SK-N-SH (cell line): ENCODE measurements at regions not wholly inside any gene's neighbourhood (a gene's known extent, or its start where the extent isn't known, plus 50 kb on each side); places are given as distances from the start of the nearest gene placed in this dataset.

Experiments
- CTCF ChIA-PET: fragments of 300-600, 350-600 bp; formaldehyde crosslinking; extraction: SDS; loops from one replicate; lab custom pipeline; 2021; lab: Yijun Ruan, JAX
- POLR2A ChIA-PET: fragments of 350-600 bp; sonication (Branson Sonifier 250); formaldehyde crosslinking; extraction: SDS; loops from one replicate; lab custom pipeline; 2020; ENCODE audit warnings: antibody characterized with exemption, inconsistent platforms; lab: Yijun Ruan, JAX
- DNase-seq: peaks from one replicate; pipeline ENCODE4 v3.0.0; 2012
- H2AFZ ChIP-seq: fragments of 200-600 bp; sonication (generic); 2 replicates; pipeline ENCODE4 v1.8.1; 2016; ENCODE audit warnings: antibody characterized with exemption, mild to moderate bottlenecking, low read depth
- H3F3A ChIP-seq: fragments of 200-600 bp; sonication (generic); replicated peaks from 2 replicates; pipeline ENCODE3; 2016; ENCODE audit warnings: antibody characterized with exemption, mild to moderate bottlenecking; ENCODE audit not compliant: insufficient read depth
- H3K27ac ChIP-seq, 2 experiments: fragments of 200-500 bp in 1 of 2; fragments of 200-600 bp in 1 of 2; sonication (Bioruptor generic) in 1 of 2; sonication (generic), shearing (Covaris generic) in 1 of 2; 2 replicates each; pipeline versions ENCODE4 v1.5.1 to v1.6.1; 2014 to 2016; ENCODE audit warnings: low read depth in 2 of 2, inconsistent platforms in 1 of 2, low read length in 1 of 2, mild to moderate bottlenecking in 1 of 2, mixed read lengths in 1 of 2
- H3K27me3 ChIP-seq: fragments of 200-600 bp; sonication (generic), shearing (Covaris generic); 2 replicates; pipeline ENCODE4 v1.6.1; 2016; ENCODE audit warnings: mixed run types; ENCODE audit not compliant: insufficient read depth
- H3K36me3 ChIP-seq, 2 experiments: fragments of 200-500 bp in 1 of 2; fragments of 200-600 bp in 1 of 2; sonication (Bioruptor generic) in 1 of 2; sonication (generic) in 1 of 2; replicated peaks in 1 of 2; 2 replicates each; pipeline versions ENCODE3 to v1.5.1; 2014 to 2016; ENCODE audit warnings: low read length in 1 of 2, mild to moderate bottlenecking in 1 of 2; ENCODE audit not compliant: insufficient read depth in 2 of 2, control insufficient read depth in 1 of 2
- H3K4me1 ChIP-seq, 2 experiments: fragments of 200-500 bp in 1 of 2; fragments of 200-600 bp in 1 of 2; sonication (Bioruptor generic) in 1 of 2; sonication (generic), shearing (Covaris generic) in 1 of 2; 2 replicates each; pipeline versions ENCODE4 v1.5.1 to v1.6.1; 2014 to 2016; ENCODE audit warnings: low read depth in 1 of 2, low read length in 1 of 2, mixed run types in 1 of 2; ENCODE audit not compliant: insufficient read depth in 2 of 2, control insufficient read depth in 1 of 2
- H3K4me2 ChIP-seq: fragments of 200-600 bp; sonication (generic), shearing (Covaris generic); 2 replicates; pipeline ENCODE4 v1.6.1; 2017; ENCODE audit warnings: mixed run types
- H3K4me3 ChIP-seq, 2 experiments: fragments of 200-500 bp in 1 of 2; fragments of 200-600 bp in 1 of 2; sonication (Bioruptor generic) in 1 of 2; sonication (generic), shearing (Covaris generic) in 1 of 2; 2 replicates each; pipeline versions ENCODE4 v1.5.1 to v1.8.1; 2014 to 2016; ENCODE audit warnings: low read depth in 2 of 2, inconsistent platforms in 1 of 2, low read length in 1 of 2, mild to moderate bottlenecking in 1 of 2, mixed read lengths in 1 of 2, moderate library complexity in 1 of 2
- H3K79me2 ChIP-seq: fragments of 200-600 bp; sonication (generic); 2 replicates; pipeline ENCODE4 v1.8.1; 2017; ENCODE audit warnings: mild to moderate bottlenecking; ENCODE audit not compliant: insufficient read depth
- H3K9ac ChIP-seq: fragments of 200-600 bp; sonication (generic); 2 replicates; pipeline ENCODE4 v1.6.1; 2017; ENCODE audit warnings: mixed run types
- H3K9me2 ChIP-seq: fragments of 200-600 bp; sonication (generic); 2 replicates; pipeline ENCODE4 v1.6.1; 2017; ENCODE audit warnings: mixed run types
- H3K9me3 ChIP-seq: fragments of 200-600 bp; sonication (generic); 2 replicates; pipeline ENCODE4 v1.6.1; 2017; ENCODE audit warnings: mixed run types, mild to moderate bottlenecking, moderate library complexity
- H4K20me1 ChIP-seq: fragments of 200-600 bp; sonication (generic); 2 replicates; pipeline ENCODE4 v1.6.1; 2017; ENCODE audit warnings: mild to moderate bottlenecking, mixed run types; ENCODE audit not compliant: insufficient read depth
- FOSL2 ChIP-seq: IDR thresholded peaks from 2 replicates; pipeline ENCODE4 v1.4.0; 2012; ENCODE audit warnings: low read depth, mild to moderate bottlenecking, moderate library complexity, borderline replicate concordance
- GABPA ChIP-seq: IDR thresholded peaks from 2 replicates; pipeline ENCODE4 v1.4.0; 2012; ENCODE audit warnings: low read depth, mild to moderate bottlenecking
- RFX5 ChIP-seq: IDR thresholded peaks from 2 replicates; pipeline ENCODE4 v1.6.1; 2012; ENCODE audit warnings: mild to moderate bottlenecking, improper control_type of control experiment, low read length
- RXRA ChIP-seq: IDR thresholded peaks from 2 replicates; pipeline ENCODE4 v1.4.0; 2012; ENCODE audit warnings: low read depth, mild to moderate bottlenecking, borderline replicate concordance
- SMC3 ChIP-seq: IDR thresholded peaks from 2 replicates; pipeline ENCODE4 v1.6.1; 2012; ENCODE audit warnings: low read depth, low read length, improper control_type of control experiment
- TCF12 ChIP-seq: IDR thresholded peaks from 2 replicates; pipeline ENCODE4 v1.4.0; 2012
- TEAD4 ChIP-seq: IDR thresholded peaks from 2 replicates; pipeline ENCODE4 v1.4.0; 2012; ENCODE audit warnings: mild to moderate bottlenecking, borderline replicate concordance; ENCODE audit not compliant: insufficient read depth
- WGBS: methylation state at CpG from one replicate; pipeline ENCODE4 v1.1.6; 2017; ENCODE audit warnings: low lambda C conversion rate; 5-methylcytosine and 5-hydroxymethylcytosine counted together
- TF ChIP-seq, protein P1 (sequence below): IDR thresholded peaks from 2 replicates; pipeline ENCODE4 v1.6.1; 2012; ENCODE audit warnings: mild to moderate bottlenecking, low read depth, low read length, moderate library complexity
- TF ChIP-seq, protein P2 (sequence below): fragments of 150-350 bp; IDR thresholded peaks from 2 replicates; pipeline ENCODE4 v1.6.1; 2017; ENCODE audit warnings: antibody characterized with exemption, low read length, low read depth, borderline replicate concordance

GRCh38 chr4:130043732-130044160 is 947.8 kb downstream of the C4orf33 start:
- Histone ChIP-seq H3K4me1 (no peaks in the 10 kb centered on the region), H3F3A (no peaks in the 10 kb centered on the region), H3K4me3 (no peak overlapping the region), H3K36me3 (no peaks in the 10 kb centered on the region), H4K20me1 (no peaks in the 10 kb centered on the region), H3K79me2 (no peaks in the 10 kb centered on the region), H3K27me3 (no peaks in the 10 kb centered on the region), H2AFZ (no peak overlapping the region), H3K9ac (no peak overlapping the region), H3K9me2 (no peaks in the 10 kb centered on the region), H3K9me3 (no peaks in the 10 kb centered on the region), H3K27ac (peak overlapping the region in 1 of 2 experiments; percentile 25; a peak in 1 of 4 replicates), H3K4me2 (peak overlapping the region; percentile 0; the same call in 1 of the 2 replicates)
- ChIA-PET POLR2A (no interaction called here), CTCF (no interaction called here)
- TF ChIP-seq, protein P1, sequence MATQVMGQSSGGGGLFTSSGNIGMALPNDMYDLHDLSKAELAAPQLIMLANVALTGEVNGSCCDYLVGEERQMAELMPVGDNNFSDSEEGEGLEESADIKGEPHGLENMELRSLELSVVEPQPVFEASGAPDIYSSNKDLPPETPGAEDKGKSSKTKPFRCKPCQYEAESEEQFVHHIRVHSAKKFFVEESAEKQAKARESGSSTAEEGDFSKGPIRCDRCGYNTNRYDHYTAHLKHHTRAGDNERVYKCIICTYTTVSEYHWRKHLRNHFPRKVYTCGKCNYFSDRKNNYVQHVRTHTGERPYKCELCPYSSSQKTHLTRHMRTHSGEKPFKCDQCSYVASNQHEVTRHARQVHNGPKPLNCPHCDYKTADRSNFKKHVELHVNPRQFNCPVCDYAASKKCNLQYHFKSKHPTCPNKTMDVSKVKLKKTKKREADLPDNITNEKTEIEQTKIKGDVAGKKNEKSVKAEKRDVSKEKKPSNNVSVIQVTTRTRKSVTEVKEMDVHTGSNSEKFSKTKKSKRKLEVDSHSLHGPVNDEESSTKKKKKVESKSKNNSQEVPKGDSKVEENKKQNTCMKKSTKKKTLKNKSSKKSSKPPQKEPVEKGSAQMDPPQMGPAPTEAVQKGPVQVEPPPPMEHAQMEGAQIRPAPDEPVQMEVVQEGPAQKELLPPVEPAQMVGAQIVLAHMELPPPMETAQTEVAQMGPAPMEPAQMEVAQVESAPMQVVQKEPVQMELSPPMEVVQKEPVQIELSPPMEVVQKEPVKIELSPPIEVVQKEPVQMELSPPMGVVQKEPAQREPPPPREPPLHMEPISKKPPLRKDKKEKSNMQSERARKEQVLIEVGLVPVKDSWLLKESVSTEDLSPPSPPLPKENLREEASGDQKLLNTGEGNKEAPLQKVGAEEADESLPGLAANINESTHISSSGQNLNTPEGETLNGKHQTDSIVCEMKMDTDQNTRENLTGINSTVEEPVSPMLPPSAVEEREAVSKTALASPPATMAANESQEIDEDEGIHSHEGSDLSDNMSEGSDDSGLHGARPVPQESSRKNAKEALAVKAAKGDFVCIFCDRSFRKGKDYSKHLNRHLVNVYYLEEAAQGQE, result no peak
- TF ChIP-seq TCF12, result 0 out of 2 replicates have a peak, but pooled peaks have one; percentile 28
- no peak for TF ChIP-seq RXRA
- TF ChIP-seq TEAD4, result no peak
- DNase-seq, result no peak
- WGBS, result 5% methylated on average over 1 of the region's 1 CpG

DNA sequence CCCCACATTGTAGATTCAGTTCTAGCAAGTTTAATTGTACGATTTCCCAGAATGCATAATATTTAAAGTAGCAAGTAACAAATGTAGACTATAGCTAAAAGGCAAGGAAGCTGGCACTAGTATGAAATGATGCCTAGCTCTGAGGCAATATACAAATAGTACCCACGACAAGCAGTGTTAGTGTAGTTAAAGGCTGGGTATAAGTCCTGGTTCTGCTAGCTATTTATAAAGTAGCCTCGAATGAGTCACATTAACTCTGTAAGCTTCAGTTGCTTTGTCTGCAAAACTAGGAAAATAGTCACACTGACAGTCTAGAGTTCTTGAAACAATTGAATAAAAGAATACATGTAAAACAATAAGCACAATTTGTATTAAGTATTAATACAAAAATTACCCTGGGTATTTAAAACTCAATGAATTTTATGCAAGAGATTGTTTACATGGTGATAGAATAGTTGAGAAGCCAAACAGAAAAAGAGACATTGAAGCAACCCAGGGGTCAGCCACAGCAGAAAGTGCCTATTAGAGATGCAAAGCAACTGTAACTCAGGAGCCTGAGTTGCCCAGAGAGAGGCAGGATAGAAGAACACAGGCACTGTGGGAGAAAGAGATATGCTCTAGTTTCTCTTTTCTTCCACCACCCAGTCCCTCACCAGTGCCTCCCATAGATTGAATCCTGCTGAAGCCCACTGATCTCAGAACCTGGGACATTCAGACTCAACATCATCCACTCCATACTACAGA is 949.0 kb downstream of the C4orf33 start:
- no peak overlapping the region for H2AFZ ChIP-seq
- DNase-seq, result no peak
- H3K9me3 ChIP-seq, result no peaks in the 10 kb centered on the region
- no peak overlapping the region for H3K9ac ChIP-seq
- TF ChIP-seq GABPA (no peak), RFX5 (no peak), SMC3 (no peak), FOSL2 (no peak), TCF12 (no peak)
- TF ChIP-seq, protein P1, result no peak
- TF ChIP-seq, protein P2, sequence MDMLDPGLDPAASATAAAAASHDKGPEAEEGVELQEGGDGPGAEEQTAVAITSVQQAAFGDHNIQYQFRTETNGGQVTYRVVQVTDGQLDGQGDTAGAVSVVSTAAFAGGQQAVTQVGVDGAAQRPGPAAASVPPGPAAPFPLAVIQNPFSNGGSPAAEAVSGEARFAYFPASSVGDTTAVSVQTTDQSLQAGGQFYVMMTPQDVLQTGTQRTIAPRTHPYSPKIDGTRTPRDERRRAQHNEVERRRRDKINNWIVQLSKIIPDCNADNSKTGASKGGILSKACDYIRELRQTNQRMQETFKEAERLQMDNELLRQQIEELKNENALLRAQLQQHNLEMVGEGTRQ, result no peak
- no peaks in the 10 kb centered on the region for H3F3A ChIP-seq
- no peaks in the 10 kb centered on the region for H3K36me3 ChIP-seq
- no peaks in the 10 kb centered on the region for H3K4me1 ChIP-seq
- H3K4me3 ChIP-seq, result no peak overlapping the region
- 3% methylated on average over 3 of the region's 3 CpGs for WGBS
- CTCF ChIA-PET, result no interaction called here
- H4K20me1 ChIP-seq, result no peaks in the 10 kb centered on the region
- no peak overlapping the region for H3K27ac ChIP-seq
- no peaks in the 10 kb centered on the region for H3K27me3 ChIP-seq
- POLR2A ChIA-PET, result no interaction called here
- H3K9me2 ChIP-seq, result no peaks in the 10 kb centered on the region
- H3K79me2 ChIP-seq, result no peaks in the 10 kb centered on the region
- no peak overlapping the region for H3K4me2 ChIP-seq
